ENCODE measurements at regions not wholly inside any gene's neighbourhood (a gene's known extent, or its start where the extent isn't known, plus 50 kb on each side); places are given as distances from the start of the nearest gene placed in this dataset.

DNA sequence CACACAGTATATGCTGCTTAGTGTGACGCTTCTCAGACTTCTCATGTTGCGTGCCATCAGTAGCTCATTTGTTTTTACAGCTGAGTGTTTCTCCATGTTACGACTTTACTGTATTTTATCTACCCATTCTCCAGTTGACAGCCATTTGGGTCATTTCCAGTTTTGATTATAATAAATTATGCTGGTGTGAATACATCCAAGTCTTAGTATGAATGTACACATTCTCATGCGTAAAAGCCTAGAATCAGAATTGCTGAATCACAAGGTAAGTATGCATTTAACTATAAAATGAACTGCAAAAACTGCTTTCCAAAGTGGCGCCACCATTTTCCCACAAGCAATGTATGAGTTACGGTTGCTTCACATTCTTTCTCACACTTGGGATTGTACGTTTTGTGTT is 184.2 kb upstream of the SLC35G4 start (continued):
- TF ChIP-seq REST (IDR thresholded peaks at IDR 0.05; ENCODE audit: low read depth) = no peak
- TF ChIP-seq JUND (IDR thresholded peaks at IDR 0.05) = no peak

- CTCF ChIA-PET = no interaction called here
- H3K27me3 ChIP-seq (ENCODE audit: insufficient read depth, low read length) = 0 out of 2 replicates have a peak, but pooled peaks cover 14% of the 10 kb centered on the region
- RAD21 ChIA-PET (ENCODE audit: low non-redundant PET in 1 of 2, low total read pairs in 2 of 2, uncharacterized antibody in 2 of 2, unreplicated experiment in 2 of 2) = no interaction called here
- no peak overlapping the region for H3K4me2 ChIP-seq (ENCODE audit: low read length)
- no TSS peak for BruUV-seq (replicated peaks)
- no peak overlapping the region for H3K9ac ChIP-seq (ENCODE audit: low read length)
- TF ChIP-seq, protein P1, sequence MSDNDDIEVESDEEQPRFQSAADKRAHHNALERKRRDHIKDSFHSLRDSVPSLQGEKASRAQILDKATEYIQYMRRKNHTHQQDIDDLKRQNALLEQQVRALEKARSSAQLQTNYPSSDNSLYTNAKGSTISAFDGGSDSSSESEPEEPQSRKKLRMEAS (IDR thresholded peaks at IDR 0.05) = no peak
- H3K4me3 ChIP-seq (replicated peaks in 1 of 2; ENCODE audit: low read depth in 1 of 2, low read length in 2 of 2) = no peak overlapping the region
- H3K36me3 ChIP-seq (ENCODE audit: control insufficient read depth in 1 of 2, insufficient read depth in 2 of 2, low read length in 2 of 2) = no peaks in the 10 kb centered on the region
- H3K27ac ChIP-seq (ENCODE audit: low read depth, low read length) = no peak overlapping the region
- no peaks in the 10 kb centered on the region for H3K9me2 ChIP-seq (ENCODE audit: insufficient read depth)
- POLR2A ChIA-PET = no interaction called here
- H2AFZ ChIP-seq (ENCODE audit: low read depth, low read length, poor library complexity, severe bottlenecking) = no peak overlapping the region
- H3K79me2 ChIP-seq (ENCODE audit: insufficient read depth, low read length) = no peaks in the 10 kb centered on the region
- H4K20me1 ChIP-seq (ENCODE audit: insufficient read depth) = no peaks in the 10 kb centered on the region
- ATAC-seq = no peak
- no peaks in the 10 kb centered on the region for H3K9me3 ChIP-seq (ENCODE audit: control insufficient read depth in 1 of 2, insufficient read depth in 1 of 2, low read depth in 1 of 2, low read length in 2 of 2)
- DNase-seq (ENCODE audit: low read depth, low spot score) = no peak
- H3K4me1 ChIP-seq (ENCODE audit: control insufficient read depth in 1 of 2, insufficient read depth in 2 of 2, low read length in 2 of 2) = no peaks in the 10 kb centered on the region
- intact Hi-C loops (cut with micrococcal nuclease) = no loop called here
Observed at GRCh38 chr18:11419338-11419737, 190.1 kb upstream of the SLC35G4 start.

GRCh38 chr18:11412811-11413210 is 196.6 kb upstream of the SLC35G4 start:
- Histone ChIP-seq H3K9me3 (ENCODE audit: control insufficient read depth in 1 of 2, insufficient read depth in 1 of 2, low read depth in 1 of 2, low read length in 2 of 2) (no peaks in the 10 kb centered on the region), H3K27ac (ENCODE audit: low read depth, low read length) (no peak overlapping the region), H2AFZ (ENCODE audit: low read depth, low read length, poor library complexity, severe bottlenecking) (no peak overlapping the region), H3K27me3 (ENCODE audit: insufficient read depth, low read length) (peaks cover 22% of the 10 kb centered on the region; the same call in 1 of the 2 replicates), H3K79me2 (ENCODE audit: insufficient read depth, low read length) (no peaks in the 10 kb centered on the region), H3K9ac (ENCODE audit: low read length) (no peak overlapping the region), H3K4me1 (ENCODE audit: control insufficient read depth in 1 of 2, insufficient read depth in 2 of 2, low read length in 2 of 2) (no peaks in the 10 kb centered on the region), H4K20me1 (ENCODE audit: insufficient read depth) (no peaks in the 10 kb centered on the region), H3K9me2 (ENCODE audit: insufficient read depth) (no peaks in the 10 kb centered on the region), H3K4me3 (replicated peaks in 1 of 2; ENCODE audit: low read depth in 1 of 2, low read length in 2 of 2) (no peak overlapping the region), H3K4me2 (ENCODE audit: low read length) (no peak overlapping the region), H3K36me3 (ENCODE audit: control insufficient read depth in 1 of 2, insufficient read depth in 2 of 2, low read length in 2 of 2) (no peaks in the 10 kb centered on the region)
- TF ChIP-seq, protein P2, sequence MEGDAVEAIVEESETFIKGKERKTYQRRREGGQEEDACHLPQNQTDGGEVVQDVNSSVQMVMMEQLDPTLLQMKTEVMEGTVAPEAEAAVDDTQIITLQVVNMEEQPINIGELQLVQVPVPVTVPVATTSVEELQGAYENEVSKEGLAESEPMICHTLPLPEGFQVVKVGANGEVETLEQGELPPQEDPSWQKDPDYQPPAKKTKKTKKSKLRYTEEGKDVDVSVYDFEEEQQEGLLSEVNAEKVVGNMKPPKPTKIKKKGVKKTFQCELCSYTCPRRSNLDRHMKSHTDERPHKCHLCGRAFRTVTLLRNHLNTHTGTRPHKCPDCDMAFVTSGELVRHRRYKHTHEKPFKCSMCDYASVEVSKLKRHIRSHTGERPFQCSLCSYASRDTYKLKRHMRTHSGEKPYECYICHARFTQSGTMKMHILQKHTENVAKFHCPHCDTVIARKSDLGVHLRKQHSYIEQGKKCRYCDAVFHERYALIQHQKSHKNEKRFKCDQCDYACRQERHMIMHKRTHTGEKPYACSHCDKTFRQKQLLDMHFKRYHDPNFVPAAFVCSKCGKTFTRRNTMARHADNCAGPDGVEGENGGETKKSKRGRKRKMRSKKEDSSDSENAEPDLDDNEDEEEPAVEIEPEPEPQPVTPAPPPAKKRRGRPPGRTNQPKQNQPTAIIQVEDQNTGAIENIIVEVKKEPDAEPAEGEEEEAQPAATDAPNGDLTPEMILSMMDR (IDR thresholded peaks at IDR 0.05 in 2 of 3, conservative IDR thresholded peaks at IDR 0.05 in 1 of 3; ENCODE audit: borderline replicate concordance in 1 of 3, insufficient read depth in 1 of 3, low read depth in 2 of 3, low read length in 2 of 3) = no peak
- TF ChIP-seq EZH2 (IDR thresholded peaks at IDR 0.05) = no peak
- POLR2A ChIA-PET = no interaction called here
- ATAC-seq (no peak), DNase-seq (ENCODE audit: low read depth, low spot score) (no peak)
- BruUV-seq (replicated peaks) = no TSS peak
- intact Hi-C loops (cut with micrococcal nuclease) = no loop called here
- RAD21 ChIA-PET (ENCODE audit: low non-redundant PET in 1 of 2, low total read pairs in 2 of 2, uncharacterized antibody in 2 of 2, unreplicated experiment in 2 of 2) = no interaction called here
- CTCF ChIA-PET = interaction anchor here (1.0 kb wide), 1 partner anchor 14 kb away, joined by 4 read pairs; no protein-coding TSS in a partner anchor

Measured in HCT116 (cell line).